Esophagus muscularis mucosa (tissue), 3 donors: ENCODE measurements at regions not wholly inside any gene's neighbourhood (a gene's known extent, or its start where the extent isn't known, plus 50 kb on each side); places are given as distances from the start of the nearest gene placed in this dataset.

Experiments
- CTCF ChIP-seq, 3 experiments: fragments of 200-600 bp in 2 of 3; fragments of 450-650 bp in 1 of 3; sonication (generic) in 2 of 3; IDR thresholded peaks; one replicate each; pipeline ENCODE4 v1.5.1; 2017 to 2019; ENCODE audit warnings: antibody characterized with exemption in 3 of 3, mild to moderate bottlenecking in 2 of 3, moderate library complexity in 1 of 3
- EP300 ChIP-seq: sonication (generic); formaldehyde crosslinking; IDR thresholded peaks from one replicate; pipeline ENCODE4 v1.6.1; 2017; ENCODE audit warnings: antibody characterized with exemption

GRCh38 chr2:220572385-220572784, 945.0 kb downstream of the SLC4A3 start:
- no peak for TF ChIP-seq CTCF (IDR thresholded peaks at IDR 0.05)
- no peak for TF ChIP-seq EP300
